H1 (cell line): ENCODE measurements at regions not wholly inside any gene's neighbourhood (a gene's known extent, or its start where the extent isn't known, plus 50 kb on each side); places are given as distances from the start of the nearest gene placed in this dataset.

Experiments used
- CTCF ChIA-PET: fragments of 300-600 bp; sonication (Branson Sonifier 250); formaldehyde crosslinking; loops from one replicate; lab custom pipeline; 2021; ENCODE audit not compliant: partially characterized antibody; lab: Charles Lee
- POLR2A ChIA-PET: fragments of 300-600 bp; sonication (Branson Sonifier 250); formaldehyde crosslinking; loops from one replicate; lab custom pipeline; 2021; ENCODE audit warnings: inconsistent platforms; ENCODE audit not compliant: partially characterized antibody; lab: Charles Lee
- DNase-seq, 2 experiments: peaks; one replicate each; pipeline versions ENCODE4 v3.0.0 to v3.0.0-alpha.2; 2010 to 2022; ENCODE audit warnings: low spot score in 2 of 2, low read depth in 1 of 2, mixed read lengths in 1 of 2
- FAIRE-seq: peaks from 2 replicates; lab custom pipeline; 2011; peaks lifted over from hg19 to GRCh38; lab: Jason Lieb, UNC
- H2AFZ ChIP-seq: 2 replicates; pipeline ENCODE4 v1.8.1; 2012; ENCODE audit warnings: low read length, inconsistent platforms
- H2AK5ac ChIP-seq: 2 replicates; pipeline ENCODE4 v1.6.1; 2013; ENCODE audit warnings: low read depth, low read length
- H2BK120ac ChIP-seq: replicated peaks from 2 replicates; pipeline ENCODE3; 2013; ENCODE audit warnings: low read depth, low read length, inconsistent platforms
- H2BK12ac ChIP-seq: 2 replicates; pipeline ENCODE4 v1.6.1; 2013; ENCODE audit warnings: low read depth, low read length
- H2BK15ac ChIP-seq: 2 replicates; pipeline ENCODE4 v1.6.1; 2013; ENCODE audit warnings: low read length
- H2BK20ac ChIP-seq: 2 replicates; pipeline ENCODE4 v1.6.1; 2013; ENCODE audit warnings: low read length
- H2BK5ac ChIP-seq: 2 replicates; pipeline ENCODE4 v1.6.1; 2013; ENCODE audit warnings: low read depth, low read length
- H3K14ac ChIP-seq: 2 replicates; pipeline ENCODE4 v1.6.1; 2013; ENCODE audit warnings: inconsistent platforms; ENCODE audit not compliant: insufficient read length
- H3K18ac ChIP-seq: 2 replicates; pipeline ENCODE4 v1.6.1; 2013; ENCODE audit warnings: low read length; ENCODE audit errors: extremely low read depth
- H3K23ac ChIP-seq: 2 replicates; pipeline ENCODE4 v1.6.1; 2013; ENCODE audit warnings: inconsistent platforms; ENCODE audit not compliant: insufficient read length
- H3K23me2 ChIP-seq: 2 replicates; pipeline ENCODE4 v1.6.1; 2013; ENCODE audit warnings: low read depth, low read length
- H3K27ac ChIP-seq: 2 replicates; pipeline ENCODE4 v1.6.1; 2011; ENCODE audit warnings: low read depth, low read length, inconsistent platforms
- H3K27me3 ChIP-seq, 4 experiments: replicated peaks in 1 of 4; 1 replicate in 1 of 4; 2 replicates in 3 of 4; pipeline versions ENCODE4 v1.6.1 to v1.8.1; 2011 to 2013; ENCODE audit warnings: low read length in 3 of 4, mild to moderate bottlenecking in 3 of 4, inconsistent platforms in 2 of 4, mixed read lengths in 2 of 4, moderate library complexity in 1 of 4; ENCODE audit not compliant: control insufficient read depth in 3 of 4, insufficient read depth in 3 of 4; ENCODE audit errors: extremely low read depth in 1 of 4
- H3K36me3 ChIP-seq, 4 experiments: 2 replicates each; pipeline versions ENCODE4 v1.6.1 to v1.8.1; 2011 to 2013; ENCODE audit warnings: mild to moderate bottlenecking in 4 of 4, low read length in 3 of 4, moderate library complexity in 2 of 4, control low read depth in 1 of 4, inconsistent platforms in 1 of 4; ENCODE audit not compliant: insufficient read depth in 4 of 4, control insufficient read depth in 2 of 4
- H3K4ac ChIP-seq: replicated peaks from 2 replicates; pipeline ENCODE3; 2013; ENCODE audit warnings: low read length, low read depth, mixed read lengths, inconsistent platforms; ENCODE audit not compliant: insufficient read length
- H3K4me1 ChIP-seq, 4 experiments: replicated peaks in 1 of 4; 1 replicate in 1 of 4; 2 replicates in 3 of 4; pipeline versions ENCODE4 v1.6.1 to v1.8.1; 2011 to 2013; ENCODE audit warnings: low read length in 3 of 4, inconsistent platforms in 2 of 4, mixed read lengths in 1 of 4; ENCODE audit not compliant: insufficient read depth in 4 of 4, control insufficient read depth in 3 of 4
- H3K4me2 ChIP-seq, 2 experiments: 2 replicates each; pipeline versions ENCODE4 v1.6.1 to v1.8.1; 2011 to 2013; ENCODE audit warnings: low read depth in 2 of 2, low read length in 2 of 2, control low read depth in 1 of 2, inconsistent platforms in 1 of 2, mild to moderate bottlenecking in 1 of 2; ENCODE audit not compliant: insufficient read depth in 1 of 2
- H3K4me3 ChIP-seq, 4 experiments: fragments of 200-600, 300-600 bp in 1 of 4; sonication (generic), shearing (Covaris generic), sonication (Bioruptor Twin) in 1 of 4; 2 replicates each; pipeline versions ENCODE4 v1.5.1 to v1.8.1; 2011 to 2016; ENCODE audit warnings: low read length in 4 of 4, low read depth in 3 of 4, control low read depth in 2 of 4, inconsistent platforms in 2 of 4, mild to moderate bottlenecking in 2 of 4, mixed read lengths in 1 of 4, moderate library complexity in 1 of 4; ENCODE audit not compliant: insufficient read depth in 2 of 4; ENCODE audit errors: extremely low read depth in 1 of 4
- H3K56ac ChIP-seq: replicated peaks from 2 replicates; pipeline ENCODE3; 2013; ENCODE audit warnings: low read depth, mild to moderate bottlenecking, mixed read lengths, low read length, inconsistent platforms; ENCODE audit not compliant: insufficient read length
- H3K79me1 ChIP-seq: 2 replicates; pipeline ENCODE4 v1.6.1; 2013; ENCODE audit warnings: low read depth, low read length, control low read depth
- H3K79me2 ChIP-seq, 2 experiments: 2 replicates each; pipeline versions ENCODE4 v1.6.1 to v1.8.1; 2012 to 2013; ENCODE audit warnings: low read length in 2 of 2, mild to moderate bottlenecking in 2 of 2, inconsistent platforms in 1 of 2; ENCODE audit not compliant: insufficient read depth in 2 of 2, control insufficient read depth in 1 of 2
- H3K9ac ChIP-seq, 4 experiments: replicated peaks in 1 of 4; 1 replicate in 1 of 4; 2 replicates in 3 of 4; pipeline versions ENCODE4 v1.6.1 to v1.8.1; 2011 to 2013; ENCODE audit warnings: low read depth in 3 of 4, low read length in 3 of 4, control low read depth in 2 of 4, mild to moderate bottlenecking in 2 of 4, moderate library complexity in 2 of 4, inconsistent platforms in 1 of 4; ENCODE audit errors: extremely low read depth in 1 of 4
- H3K9me3 ChIP-seq, 2 experiments: 2 replicates each; pipeline versions ENCODE4 v1.6.1 to v1.8.1; 2012 to 2013; ENCODE audit warnings: mild to moderate bottlenecking in 2 of 2, moderate library complexity in 2 of 2, control low read depth in 1 of 2, inconsistent platforms in 1 of 2, low read depth in 1 of 2, low read length in 1 of 2, mixed read lengths in 1 of 2; ENCODE audit not compliant: insufficient read depth in 2 of 2
- H4K20me1 ChIP-seq, 2 experiments: replicated peaks in 1 of 2; 2 replicates each; pipeline versions ENCODE3 to v1.8.1; 2011 to 2013; ENCODE audit warnings: inconsistent platforms in 2 of 2, low read length in 2 of 2, mild to moderate bottlenecking in 1 of 2; ENCODE audit not compliant: insufficient read depth in 2 of 2, control insufficient read depth in 1 of 2
- H4K5ac ChIP-seq: 2 replicates; pipeline ENCODE4 v1.6.1; 2013; ENCODE audit warnings: low read length, low read depth, mixed read lengths, inconsistent platforms; ENCODE audit not compliant: insufficient read length
- H4K8ac ChIP-seq: 2 replicates; pipeline ENCODE4 v1.8.0; 2013; ENCODE audit warnings: mild to moderate bottlenecking, moderate library complexity, low read length, inconsistent platforms; ENCODE audit not compliant: insufficient read depth; ENCODE audit errors: extremely low read depth
- H4K91ac ChIP-seq: replicated peaks from 2 replicates; pipeline ENCODE3; 2013; ENCODE audit warnings: low read length, mixed read lengths, inconsistent platforms; ENCODE audit not compliant: insufficient read length
- MAX ChIP-seq: IDR thresholded peaks from 2 replicates; pipeline ENCODE4 v1.6.1; 2012; ENCODE audit warnings: inconsistent platforms
- SAP30 ChIP-seq: fragments of 300-600 bp; sonication (generic); IDR thresholded peaks from 2 replicates; pipeline ENCODE4 v1.7.1; 2012; ENCODE audit warnings: low read length, moderate library complexity, mild to moderate bottlenecking, inconsistent platforms; ENCODE audit not compliant: insufficient read depth, insufficient replicate concordance
- WGBS, 2 experiments: shearing (Covaris generic) in 1 of 2; methylation state at CpG; one replicate each; pipeline versions ENCODE4 v1.1.6 to v1.1.7; 2013 to 2015; ENCODE audit warnings: low lambda C conversion rate in 2 of 2, mixed read lengths in 2 of 2, inconsistent platforms in 1 of 2, low coverage in 1 of 2, missing lambda C conversion rate in 1 of 2; ENCODE audit not compliant: insufficient replicate concordance in 2 of 2, insufficient coverage in 1 of 2, insufficient read length in 1 of 2; ENCODE audit errors: extremely low coverage in 1 of 2, missing lambda C conversion rate in 1 of 2; 5-methylcytosine and 5-hydroxymethylcytosine counted together

GRCh38 chr4:125961626-125962025, 646.9 kb downstream of the FAT4 start:
- H3K79me1 ChIP-seq, result no peaks in the 10 kb centered on the region
- no peaks in the 10 kb centered on the region for H3K27me3 ChIP-seq
- H3K4me3 ChIP-seq, result no peak overlapping the region
- 85% methylated on average over 5 of the region's 5 CpGs; no CpG with 5 or more reads in 1 of the 2 experiments for WGBS, 2 experiments
- 0 out of 2 replicates have a peak overlapping the region, but pooled peaks have one; percentile 25 for H4K8ac ChIP-seq
- no peak for FAIRE-seq
- no peak overlapping the region for H3K4me2 ChIP-seq
- no peak overlapping the region for H2BK120ac ChIP-seq
- H2BK15ac ChIP-seq, result no peak overlapping the region
- no peak overlapping the region for H2AFZ ChIP-seq
- no peaks in the 10 kb centered on the region for H3K36me3 ChIP-seq
- H3K23ac ChIP-seq, result no peak overlapping the region
- no peak overlapping the region for H3K4ac ChIP-seq
- ChIA-PET CTCF (no interaction called here), POLR2A (no interaction called here)
- no peaks in the 10 kb centered on the region for H3K9me3 ChIP-seq
- no peak overlapping the region for H3K9ac ChIP-seq
- DNase-seq, result no peak
- no peaks in the 10 kb centered on the region for H4K20me1 ChIP-seq
- H3K14ac ChIP-seq, result no peak overlapping the region
- H3K56ac ChIP-seq, result no peak overlapping the region
- no peak overlapping the region for H3K18ac ChIP-seq
- H4K91ac ChIP-seq, result no peak overlapping the region
- no peaks in the 10 kb centered on the region for H3K4me1 ChIP-seq
- no peak overlapping the region for H2BK20ac ChIP-seq
- H2BK12ac ChIP-seq, result no peak overlapping the region
- no peak overlapping the region for H2BK5ac ChIP-seq
- TF ChIP-seq MAX (no peak), SAP30 (no peak)
- no peaks in the 10 kb centered on the region for H3K79me2 ChIP-seq
- no peak overlapping the region for H3K27ac ChIP-seq
- no peak overlapping the region for H4K5ac ChIP-seq
- no peak overlapping the region for H2AK5ac ChIP-seq
- H3K23me2 ChIP-seq, result no peaks in the 10 kb centered on the region
